ENCODE measurements at regions not wholly inside any gene's neighbourhood (a gene's known extent, or its start where the extent isn't known, plus 50 kb on each side); places are given as distances from the start of the nearest gene placed in this dataset.

GRCh38 chr12:100741084-100741711 lies 53.4 kb upstream of the ANO4 start:
- DNase-seq (ENCODE audit: low spot score), result no peak

- no peak for DNase-seq (ENCODE audit: low spot score)
Observed at GRCh38 chr12:100743060-100743459, 51.5 kb upstream of the ANO4 start.
